Stimulated activated CD4-positive, alpha-beta T cell treated with anti-CD3 and anti-CD28 coated beads, Interleukin-4, amount 100 ng/mL, for 1 hour (primary cell): ENCODE measurements at regions not wholly inside any gene's neighbourhood (a gene's known extent, or its start where the extent isn't known, plus 50 kb on each side); places are given as distances from the start of the nearest gene placed in this dataset.
A peak's percentile ranks its signal among the peaks of the same experiment; 100 is the strongest.
"Not testable (repeated sequence)": the region's sequence is repeated elsewhere in the genome, so short reads cannot be mapped to it uniquely, and the experiment has no call there.

Source experiments
- DNase-seq: peaks from one replicate; pipeline ENCODE4 v3.0.0-alpha.2; 2020

- peak; percentile 38 for DNase-seq
These were observed 117.0 kb downstream of the KCNRG start for GRCh38 chr13:50131920-50132903.

- no peak for DNase-seq
These were observed 117.7 kb downstream of the KCNRG start for GRCh38 chr13:50132904-50133357.

- DNase-seq = no peak
These were observed 118.2 kb downstream of the KCNRG start for GRCh38 chr13:50133358-50133953.

- no peak for DNase-seq
These were observed 121.0 kb downstream of the KCNRG start for GRCh38 chr13:50136226-50136625.

GRCh38 chr13:50136678-50137077 lies 121.4 kb downstream of the KCNRG start:
- no peak for DNase-seq

- DNase-seq = not testable (repeated sequence)
These were observed 124.2 kb downstream of the KCNRG start for GRCh38 chr13:50139435-50139934.

- no peak for DNase-seq
These were observed 124.9 kb downstream of the KCNRG start for GRCh38 chr13:50140153-50140552.

GRCh38 chr13:50140581-50141374 lies 125.5 kb downstream of the KCNRG start:
- no peak for DNase-seq

- no peak for DNase-seq
These were observed 126.2 kb downstream of the KCNRG start for GRCh38 chr13:50141375-50141975.

- no peak for DNase-seq
These were observed 129.3 kb downstream of the KCNRG start for GRCh38 chr13:50144246-50145160.

- DNase-seq = no peak
These were observed 134.0 kb downstream of the KCNRG start for GRCh38 chr13:50149214-50149613.

- DNase-seq = no peak
These were observed 134.7 kb downstream of the KCNRG start for GRCh38 chr13:50149932-50150331.

- no peak for DNase-seq
These were observed 137.0 kb downstream of the KCNRG start for GRCh38 chr13:50152224-50152623.

GRCh38 chr13:50152655-50153309 lies 137.5 kb downstream of the KCNRG start:
- DNase-seq = no peak

GRCh38 chr13:50153401-50153800 lies 138.2 kb downstream of the KCNRG start:
- no peak for DNase-seq

GRCh38 chr13:50153876-50154275 lies 138.6 kb downstream of the KCNRG start:
- no peak for DNase-seq

- DNase-seq = no peak
These were observed 139.5 kb downstream of the KCNRG start for GRCh38 chr13:50154697-50155096.

- no peak for DNase-seq
These were observed 140.9 kb downstream of the KCNRG start for GRCh38 chr13:50156140-50156539.

- DNase-seq = no peak
These were observed 141.4 kb downstream of the KCNRG start for GRCh38 chr13:50156561-50157127.

- no peak for DNase-seq
These were observed 143.3 kb downstream of the KCNRG start for GRCh38 chr13:50158385-50159165.
